HepG2 (cell line): ENCODE measurements at regions not wholly inside any gene's neighbourhood (a gene's known extent, or its start where the extent isn't known, plus 50 kb on each side); places are given as distances from the start of the nearest gene placed in this dataset.

ENCODE experiments used
- ATAC-seq: fragments of 200-7000 bp; cut with Tn5 transposase; 3 replicates; pipeline ENCODE4 v1.9.1; 2020; ENCODE audit warnings: mild to moderate bottlenecking, moderate library complexity
- BruUV-seq: library from RNA; stranded (reverse); fragments of 400-500 nt; replicated peaks from 2 replicates; lab custom pipeline; 2021; lab: Mats Ljungman, UMichigan
- CTCF ChIA-PET: fragments of 300-600 bp; formaldehyde crosslinking; extraction: SDS; loops from one replicate; lab custom pipeline; 2021; ENCODE audit warnings: low total read pairs, inconsistent platforms, low intra/inter-chr PET ratio; lab: Yijun Ruan, JAX
- POLR2A ChIA-PET: fragments of 350-600 bp; sonication (Branson Sonifier 250); formaldehyde crosslinking; loops from one replicate; lab custom pipeline; 2020; ENCODE audit warnings: antibody characterized with exemption, inconsistent platforms; lab: Yijun Ruan, JAX
- DNase-seq: peaks from one replicate; pipeline ENCODE4 v3.0.0-alpha.2; 2015; ENCODE audit warnings: low spot score
- FAIRE-seq: peaks from 3 replicates; lab custom pipeline; 2011; peaks lifted over from hg19 to GRCh38; lab: Jason Lieb, UNC
- H2AFZ ChIP-seq: one replicate; pipeline ENCODE4 v1.6.1; 2011; ENCODE audit warnings: low read length, inconsistent platforms
- H3K27ac ChIP-seq: fragments of 300-600 bp; 3 replicates; pipeline ENCODE4 v1.8.0; 2011; ENCODE audit warnings: mixed run types, mild to moderate bottlenecking, mixed read lengths, low read length, inconsistent platforms; ENCODE audit not compliant: insufficient read depth; ENCODE audit errors: extremely low read length
- H3K27me3 ChIP-seq, 2 experiments: fragments of 200-600 bp in 1 of 2; 2 replicates in 1 of 2; 3 replicates in 1 of 2; pipeline versions ENCODE4 v1.6.0 to v1.8.0; 2011; ENCODE audit warnings: low read length in 2 of 2, mild to moderate bottlenecking in 2 of 2, moderate library complexity in 2 of 2, inconsistent platforms in 1 of 2; ENCODE audit not compliant: insufficient read depth in 2 of 2, control insufficient read depth in 1 of 2
- H3K36me3 ChIP-seq, 2 experiments: fragments of 200-600 bp in 1 of 2; replicated peaks in 1 of 2; 2 replicates in 1 of 2; 3 replicates in 1 of 2; pipeline versions ENCODE4 v1.5.1 to v1.8.0; 2011; ENCODE audit warnings: low read length in 2 of 2, inconsistent platforms in 1 of 2; ENCODE audit not compliant: insufficient read depth in 2 of 2, control insufficient read depth in 1 of 2
- H3K4me1 ChIP-seq: 2 replicates; pipeline ENCODE4 v1.5.1; 2012; ENCODE audit warnings: low read length, inconsistent platforms; ENCODE audit not compliant: insufficient read depth
- H3K4me2 ChIP-seq: 2 replicates; pipeline ENCODE4 v1.6.0; 2011; ENCODE audit warnings: low read depth, low read length, inconsistent platforms
- H3K4me3 ChIP-seq, 3 experiments: fragments of 200-600 bp in 1 of 3; sonication (generic), shearing (Covaris generic) in 1 of 3; replicated peaks in 1 of 3; 2 replicates each; pipeline ENCODE4 v1.5.1; 2011 to 2016; ENCODE audit warnings: low read length in 3 of 3, inconsistent platforms in 2 of 3, low read depth in 2 of 3, mild to moderate bottlenecking in 2 of 3, control low read depth in 1 of 3, mixed read lengths in 1 of 3; ENCODE audit not compliant: insufficient read depth in 1 of 3
- H3K79me2 ChIP-seq: one replicate; pipeline ENCODE4 v1.6.1; 2011; ENCODE audit warnings: low read length, inconsistent platforms; ENCODE audit not compliant: insufficient read depth
- H3K9ac ChIP-seq: 2 replicates; pipeline ENCODE4 v1.6.0; 2011; ENCODE audit warnings: mild to moderate bottlenecking, low read depth, low read length, inconsistent platforms; ENCODE audit not compliant: insufficient read depth
- H3K9me3 ChIP-seq: 2 replicates; pipeline ENCODE4 v1.5.1; 2012; ENCODE audit warnings: mild to moderate bottlenecking, low read length
- H4K20me1 ChIP-seq: 2 replicates; pipeline ENCODE4 v1.6.0; 2011; ENCODE audit warnings: inconsistent platforms, mild to moderate bottlenecking, low read length, moderate library complexity; ENCODE audit not compliant: insufficient read depth
- CREB1 ChIP-seq, 2 experiments: fragments of 450-650 bp in 1 of 2; IDR thresholded peaks; 2 replicates each; pipeline ENCODE4 v1.6.1; 2016 to 2017; ENCODE audit warnings: control low read depth in 1 of 2, mild to moderate bottlenecking in 1 of 2, missing compliant biosample characterization in 1 of 2, missing genetic modification characterization in 1 of 2
- PRDM4 ChIP-seq: sonication (generic); formaldehyde crosslinking; IDR thresholded peaks from 2 replicates; pipeline ENCODE4 v1.9.0; 2021; ENCODE audit warnings: missing genetic modification reagents, borderline replicate concordance
- TAF1 ChIP-seq: sonication (generic); formaldehyde crosslinking; IDR thresholded peaks from 2 replicates; pipeline ENCODE4 v1.4.0; 2020; ENCODE audit warnings: missing genetic modification reagents
- WGBS: methylation state at CpG from one replicate; pipeline ENCODE4 v1.1.6; 2017; ENCODE audit warnings: low lambda C conversion rate; 5-methylcytosine and 5-hydroxymethylcytosine counted together
- in situ Hi-C: cut with HindIII; loops from 2 replicates; pipeline ENCODE4 v1.10.0; 2017; ENCODE audit warnings: low pct_unique_long_range_greater_than_20kb; ENCODE audit not compliant: extremely low pct_ligation_motif_present
- intact Hi-C: fragments of 100-400 bp; cut with micrococcal nuclease; formaldehyde crosslinking; loops from one replicate; pipeline ENCODE4 v1.10.0; 2022; ENCODE audit not compliant: unreplicated experiment

GRCh38 chr6:113505084-113505699 is 352.0 kb upstream of the MARCKS start:
- ATAC-seq (no peak), FAIRE-seq (no peak)
- intact Hi-C loops (no loop called here), in situ Hi-C loops (no loop called here)
- Histone ChIP-seq H4K20me1 (no peaks in the 10 kb centered on the region), H3K36me3 (no peaks in the 10 kb centered on the region), H3K9ac (no peak overlapping the region), H3K79me2 (no peaks in the 10 kb centered on the region), H3K27ac (no peak overlapping the region), H2AFZ (peak overlapping the region; percentile 6), H3K27me3 (no peaks in the 10 kb centered on the region), H3K4me2 (no peak overlapping the region), H3K9me3 (no peaks in the 10 kb centered on the region), H3K4me1 (no peaks in the 10 kb centered on the region)
- CTCF ChIA-PET, result no interaction called here
- no TSS peak for BruUV-seq
- 35% methylated on average over 2 of the region's 2 CpGs for WGBS
- POLR2A ChIA-PET, result no interaction called here
- TF ChIP-seq TAF1, result no peak
- TF ChIP-seq CREB1 (IDR thresholded peaks at IDR 0.05), result 0 out of 2 replicates have a peak, but pooled peaks have one; percentile 20
- no peak for TF ChIP-seq CREB1 (CRISPR knock-in tag; IDR thresholded peaks at IDR 0.05)
- TF ChIP-seq, all 625 proteins: peak for 1
- no peak for DNase-seq
- H3K4me3 ChIP-seq, result no peak overlapping the region

- POLR2A ChIA-PET, result no interaction called here
- in situ Hi-C loops, result no loop called here
- CTCF ChIA-PET, result no interaction called here
These were observed 348.9 kb upstream of the MARCKS start for GRCh38 chr6:113508249-113508648.

More at GRCh38 chr6:113508249-113508648, 348.9 kb upstream of the MARCKS start:
- BruUV-seq, result no TSS peak
- H3K4me2 ChIP-seq, result no peak overlapping the region
- intact Hi-C loops, result no loop called here
- no peaks in the 10 kb centered on the region for H3K79me2 ChIP-seq
- DNase-seq (no peak), FAIRE-seq (no peak), ATAC-seq (no peak)
- H3K27ac ChIP-seq, result no peak overlapping the region
- no peaks in the 10 kb centered on the region; a peak in 1 of 5 replicates for H3K27me3 ChIP-seq
- no peaks in the 10 kb centered on the region for H3K36me3 ChIP-seq
- no peak overlapping the region for H3K9ac ChIP-seq
- H3K9me3 ChIP-seq, result no peaks in the 10 kb centered on the region
- no peaks in the 10 kb centered on the region for H4K20me1 ChIP-seq
- no peak for TF ChIP-seq PRDM4 (CRISPR knock-in tag)
- 19% methylated on average over 3 of the region's 3 CpGs for WGBS
- H3K4me1 ChIP-seq, result no peaks in the 10 kb centered on the region
- no peak overlapping the region for H2AFZ ChIP-seq
- no peak overlapping the region for H3K4me3 ChIP-seq
